GM19463 (cell line): ENCODE measurements at regions not wholly inside any gene's neighbourhood (a gene's known extent, or its start where the extent isn't known, plus 50 kb on each side); places are given as distances from the start of the nearest gene placed in this dataset.
"Not testable (repeated sequence)": the region's sequence is repeated elsewhere in the genome, so short reads cannot be mapped to it uniquely, and the experiment has no call there.

Experiments used
- ATAC-seq: cut with Tn5 transposase; IDR thresholded peaks from one replicate; pipeline ENCODE4 v1.9.1; 2021; ENCODE audit warnings: mild to moderate bottlenecking, moderate library complexity; ENCODE audit not compliant: unreplicated experiment

DNA sequence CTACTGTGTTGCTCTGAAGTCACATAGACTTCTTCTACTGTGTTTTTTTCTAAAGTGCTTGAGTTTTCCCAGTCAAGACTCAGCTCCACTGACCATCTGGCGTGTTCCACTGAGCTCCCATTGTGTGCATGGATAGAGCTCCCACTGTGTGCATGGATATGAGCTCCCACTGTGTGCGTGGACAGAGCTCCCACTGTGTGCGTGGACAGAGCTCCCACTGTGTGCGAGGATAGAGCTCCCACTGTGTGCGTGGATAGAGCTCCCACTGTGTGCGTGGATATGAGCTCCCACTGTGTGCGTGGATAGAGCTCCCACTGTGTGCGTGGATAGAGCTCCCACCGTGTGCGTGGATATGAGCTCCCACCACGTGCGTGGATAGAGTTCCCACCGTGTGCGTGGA, 148.3 kb upstream of the ALKAL2 start:
- no peak for ATAC-seq

DNA sequence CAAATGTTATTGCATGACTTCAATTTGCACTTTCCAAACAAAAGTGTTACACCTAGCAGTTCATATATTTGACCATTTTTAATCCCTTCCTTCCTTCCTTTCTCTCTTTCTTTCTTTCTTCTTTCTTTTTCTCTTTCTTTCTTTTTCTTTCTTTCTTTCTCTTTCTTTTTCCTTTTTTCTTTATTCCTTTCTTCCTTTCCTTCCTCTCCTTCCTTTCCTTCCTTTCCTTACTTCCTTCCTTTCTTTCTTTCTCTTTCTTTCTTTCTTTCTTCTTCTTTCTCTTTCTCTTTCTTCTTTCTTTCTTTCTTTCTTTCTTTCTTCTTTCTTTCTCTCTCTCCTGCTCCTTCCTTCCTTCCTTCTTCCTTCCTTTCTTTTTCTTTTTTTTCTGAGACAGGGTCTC, 146.7 kb upstream of the ALKAL2 start:
- no peak for ATAC-seq

DNA sequence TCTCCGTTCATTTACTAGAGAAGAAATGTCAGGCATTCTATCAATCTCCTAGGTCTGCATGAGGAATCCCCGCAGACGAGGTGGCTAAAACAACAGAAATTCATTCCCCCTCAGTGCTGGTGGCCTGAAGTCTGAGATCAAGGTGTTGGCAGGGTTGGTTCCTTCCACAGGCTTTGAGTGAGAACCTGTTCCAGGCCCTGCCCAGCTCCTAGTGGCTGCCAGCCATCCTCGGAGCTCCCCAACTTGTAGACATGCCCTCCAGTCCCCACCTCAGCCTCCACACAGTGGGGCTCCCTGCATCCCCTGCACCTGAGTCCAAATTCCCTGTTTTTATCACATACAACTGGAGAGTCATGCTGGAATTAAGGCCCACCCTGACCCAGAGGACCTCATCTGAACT, 145.3 kb upstream of the ALKAL2 start:
- ATAC-seq, result no peak

DNA sequence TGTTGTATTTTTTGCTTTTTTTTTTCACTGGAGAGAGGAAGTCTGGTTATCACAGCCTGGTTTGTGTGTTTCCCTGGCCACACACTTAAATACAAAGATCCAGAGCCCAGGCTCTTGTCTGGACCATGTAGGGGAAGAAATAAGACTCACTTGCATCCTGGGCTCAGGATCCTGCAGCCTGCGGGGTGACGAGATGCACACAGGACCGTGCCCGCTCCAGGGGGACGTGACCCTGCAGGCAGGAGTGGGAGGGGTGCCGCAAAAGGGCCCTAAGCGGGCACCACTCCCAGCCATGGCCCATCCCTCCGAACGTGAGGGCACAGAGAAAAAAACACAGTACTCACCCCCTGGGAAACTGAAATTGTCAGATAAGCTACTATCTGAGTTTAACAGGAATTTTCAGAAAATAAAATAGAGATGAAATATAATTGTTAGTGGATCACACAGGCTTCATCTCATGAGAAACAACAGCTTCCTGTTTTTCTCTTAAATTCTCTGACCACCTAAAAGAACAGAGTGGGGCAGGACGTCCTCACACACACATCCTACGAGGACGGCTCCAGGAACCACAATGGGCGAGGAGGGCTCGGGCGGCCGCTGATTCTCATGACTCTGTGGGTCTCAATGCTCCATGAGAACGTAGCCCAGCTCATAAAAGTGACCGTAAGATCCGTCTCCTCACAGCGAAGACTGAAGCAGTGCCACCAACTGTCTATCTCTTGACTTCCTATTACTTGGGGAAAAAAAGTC, 142.6 kb upstream of the ALKAL2 start:
- ATAC-seq, result no peak

DNA sequence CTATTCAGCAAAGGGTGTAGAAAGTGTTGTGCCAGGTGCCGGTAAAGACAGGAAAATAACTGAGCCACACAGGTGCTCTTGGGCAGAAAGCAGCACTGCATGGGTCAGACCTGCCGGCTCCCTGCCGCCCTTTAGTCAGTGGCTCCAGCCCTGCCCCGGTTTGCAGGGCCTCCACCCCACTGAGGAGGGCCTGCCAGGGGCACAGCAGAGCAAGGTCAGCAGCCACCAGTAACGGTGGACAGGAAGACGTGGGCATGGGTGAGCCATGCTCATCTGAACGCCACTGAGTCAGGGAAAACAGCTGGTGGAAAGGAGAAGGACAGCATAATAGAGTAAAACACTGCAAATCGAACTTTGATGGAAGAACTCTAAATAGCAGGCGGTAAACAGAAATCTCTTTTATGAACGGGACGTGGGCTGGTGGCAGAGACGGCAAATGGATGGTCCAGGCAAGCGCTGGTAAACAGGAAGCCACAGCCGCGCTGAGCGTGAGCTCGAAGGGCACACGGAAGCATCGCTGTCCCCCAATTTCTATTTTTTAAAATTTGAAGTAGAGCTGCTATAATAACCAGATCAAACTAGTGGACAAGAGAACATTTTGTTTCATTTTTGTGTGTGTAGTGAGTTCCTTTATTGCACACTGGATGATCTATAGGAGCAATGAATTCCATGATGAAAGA, 141.8 kb upstream of the ALKAL2 start:
- no peak for ATAC-seq

DNA sequence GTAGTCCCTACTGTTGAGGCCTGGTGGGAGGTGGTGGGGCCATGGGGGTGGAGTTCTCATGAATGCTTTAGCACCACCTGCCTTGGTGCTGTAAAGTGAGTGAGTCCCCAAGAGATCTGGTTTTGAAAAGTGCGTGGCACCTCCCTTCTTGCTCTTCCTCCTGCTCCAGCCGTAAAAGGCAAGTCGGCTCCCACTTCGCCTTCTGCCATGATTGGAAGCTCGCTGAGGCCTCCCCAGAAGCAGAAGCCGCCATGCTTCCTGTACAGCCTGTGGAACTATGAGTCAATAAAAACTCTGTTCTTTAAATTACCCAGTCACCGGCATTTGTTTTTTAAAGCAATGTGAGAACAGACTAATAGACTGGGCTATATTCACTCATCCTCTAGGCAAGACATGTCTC, 141.3 kb upstream of the ALKAL2 start:
- no peak for ATAC-seq

DNA sequence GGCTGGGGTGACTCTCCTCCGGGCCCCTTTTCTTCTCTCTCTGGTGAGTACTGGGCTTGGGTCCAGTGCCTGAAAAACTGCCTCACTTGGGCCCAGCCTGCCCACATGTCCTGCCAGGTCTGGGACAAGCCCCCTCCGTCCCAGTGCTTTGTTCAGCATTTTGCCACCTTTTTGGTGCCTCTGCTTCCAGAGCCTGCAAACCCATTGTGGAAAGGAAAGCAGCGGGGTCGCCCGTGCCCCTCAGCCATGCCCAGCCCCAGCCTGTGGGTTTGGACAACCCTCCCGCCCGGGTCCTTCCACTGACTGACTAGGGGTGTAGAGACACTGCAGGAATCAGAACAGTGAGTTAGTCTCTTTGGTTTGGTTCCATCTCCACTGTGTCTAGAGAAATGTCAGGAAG, 140.7 kb upstream of the ALKAL2 start:
- no peak for ATAC-seq

DNA sequence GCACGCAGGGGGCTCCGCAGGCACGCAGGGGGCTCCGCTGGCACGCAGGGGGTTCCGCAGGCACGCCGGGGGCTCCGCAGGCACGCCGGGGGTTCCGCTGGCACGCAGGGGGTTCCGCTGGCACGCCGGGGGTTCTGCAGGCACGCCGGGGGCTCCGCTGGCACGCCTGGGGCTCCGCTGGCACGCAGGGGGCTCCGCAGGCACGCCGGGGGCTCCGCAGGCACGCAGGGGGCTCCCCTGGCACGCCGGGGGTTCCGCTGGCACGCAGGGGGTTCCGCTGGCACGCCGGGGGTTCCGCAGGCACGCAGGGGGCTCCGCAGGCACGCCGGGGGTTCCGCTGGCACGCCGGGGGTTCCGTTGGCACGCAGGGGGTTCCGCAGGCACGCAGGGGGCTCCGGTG, 138.8 kb upstream of the ALKAL2 start:
- ATAC-seq, result not testable (repeated sequence)

DNA sequence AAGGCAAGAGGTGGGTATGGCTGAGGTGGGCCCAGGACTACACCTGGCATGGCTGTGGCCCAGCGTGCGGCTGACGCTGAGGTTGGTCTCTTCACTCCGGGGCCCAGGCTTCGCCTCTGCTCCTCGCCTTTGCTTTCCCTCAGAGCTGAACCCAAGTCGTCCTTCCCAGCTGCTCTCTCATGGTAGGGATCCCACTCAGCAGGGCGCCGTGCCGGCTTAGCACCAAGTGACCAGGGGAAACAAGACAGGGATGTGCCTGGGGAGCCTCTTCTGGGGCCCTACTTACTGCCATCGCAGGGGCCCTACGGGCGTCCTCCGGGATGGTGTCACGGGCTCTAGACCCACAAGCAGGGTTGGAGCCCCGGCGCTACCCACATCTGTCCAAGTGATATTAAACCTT, 138.1 kb upstream of the ALKAL2 start:
- no peak for ATAC-seq

DNA sequence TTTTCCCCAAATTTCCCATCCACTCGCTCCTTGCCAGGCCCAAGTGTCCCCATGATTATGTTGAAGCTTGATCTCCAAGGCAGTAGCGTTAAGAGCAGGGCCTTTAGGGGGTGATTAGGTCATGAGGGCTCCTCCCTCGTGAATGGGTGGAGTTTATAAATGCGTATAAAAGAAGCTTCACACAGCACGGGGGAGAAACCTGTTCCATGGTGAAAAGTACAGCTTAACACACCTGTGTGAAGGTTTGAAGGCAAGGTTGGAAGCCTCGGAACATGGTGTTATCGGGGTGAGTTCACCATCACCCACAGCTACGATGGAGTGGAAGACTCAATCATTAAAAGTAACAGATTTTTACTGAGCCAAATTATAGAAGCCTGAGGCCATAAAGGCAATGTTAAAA, 137.4 kb upstream of the ALKAL2 start:
- no peak for ATAC-seq

DNA sequence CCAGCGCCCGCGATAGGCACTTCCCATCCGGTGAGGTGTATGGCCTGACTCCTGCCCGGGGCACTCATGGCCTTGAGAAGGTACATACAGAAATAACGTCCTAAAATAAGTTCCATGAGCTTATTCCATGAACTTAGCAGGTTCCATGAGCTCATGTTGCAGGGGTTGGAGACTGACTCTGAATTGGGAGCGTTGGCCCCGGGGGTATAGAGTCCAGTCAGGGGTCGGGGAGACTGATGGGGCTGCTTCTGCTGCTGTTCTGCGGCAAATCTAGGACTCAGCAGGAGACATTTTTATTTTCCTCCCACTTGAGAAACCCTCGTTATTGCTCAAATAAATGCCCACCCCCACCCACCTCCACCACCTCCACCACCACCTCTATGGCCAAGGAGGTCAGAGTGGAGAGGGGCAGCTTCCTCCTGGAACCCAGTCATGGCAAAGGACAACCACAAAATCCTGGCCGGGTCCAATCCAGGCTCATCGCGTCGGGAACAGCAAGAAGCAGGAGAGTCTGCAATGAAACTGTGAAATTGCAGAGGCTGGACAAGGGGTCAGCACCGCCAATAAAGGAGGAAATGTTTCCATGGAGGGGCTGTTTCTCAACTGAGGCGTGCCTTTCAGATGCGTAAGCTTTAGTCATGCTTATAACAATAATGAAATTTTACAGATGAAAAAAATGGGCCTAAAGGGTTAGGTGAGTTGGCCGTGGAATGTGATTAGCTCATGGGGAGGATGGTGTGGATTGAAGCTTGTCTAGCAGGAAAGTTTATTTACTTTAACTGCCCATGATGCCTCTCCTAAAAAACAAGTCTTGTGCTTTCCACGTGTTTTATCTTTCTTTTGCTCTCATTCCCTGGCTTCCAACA, 136.6 kb upstream of the ALKAL2 start:
- ATAC-seq, result no peak

DNA sequence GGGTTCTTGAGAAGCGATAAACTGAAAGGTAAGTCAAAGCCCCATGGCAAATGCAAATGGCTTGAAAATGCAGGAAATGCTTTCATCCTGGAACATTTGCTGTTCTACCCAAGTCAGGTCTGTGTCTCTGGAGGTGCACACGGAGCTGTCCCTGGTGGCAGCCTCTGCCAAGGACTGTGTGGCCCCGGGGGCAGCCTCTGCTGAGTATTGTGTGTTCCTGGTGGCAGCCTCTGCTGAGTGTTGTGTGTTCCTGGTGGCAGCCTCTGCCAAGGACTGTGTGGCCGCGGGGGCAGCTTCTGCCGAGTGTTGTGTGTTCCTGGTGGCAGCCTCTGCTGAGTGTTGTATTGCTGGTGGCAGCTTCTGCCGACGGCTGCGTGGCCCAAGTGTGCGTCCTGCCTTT, 135.6 kb upstream of the ALKAL2 start:
- no peak for ATAC-seq

DNA sequence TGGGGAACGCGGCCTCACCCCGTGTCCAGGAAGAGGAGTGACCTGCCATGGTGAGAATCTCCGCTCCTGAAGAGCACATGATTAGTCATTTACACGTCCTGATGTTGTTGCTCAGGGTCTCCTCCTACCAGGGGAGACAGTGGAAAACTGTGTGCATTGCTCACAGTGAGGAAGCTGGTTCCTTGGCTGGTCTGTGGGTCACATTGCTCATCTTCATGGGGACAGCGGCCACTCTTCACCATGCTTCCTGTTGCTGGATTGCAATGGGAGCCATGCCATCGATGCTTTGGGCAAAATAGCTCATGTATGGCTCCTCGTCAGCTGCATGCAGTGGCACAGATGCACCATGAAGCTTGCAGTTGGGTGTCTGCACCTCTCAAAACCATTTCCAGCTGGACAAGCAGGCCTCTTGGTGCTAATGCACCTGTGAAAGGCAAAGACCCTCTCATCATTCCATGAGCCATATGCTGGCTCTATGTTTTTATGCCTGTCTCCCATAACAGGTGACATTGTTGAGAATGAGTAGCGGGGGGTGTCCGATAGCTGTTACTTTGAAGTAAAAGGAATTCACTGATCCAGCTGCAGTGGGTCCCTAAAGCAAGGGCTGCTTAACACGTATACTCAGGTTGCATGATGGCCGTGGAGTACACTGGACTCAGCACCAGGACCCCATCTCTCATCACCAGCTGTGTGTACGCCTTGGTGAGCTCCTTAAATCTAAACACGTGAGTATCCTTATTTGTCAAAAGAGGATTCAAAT, 135.0 kb upstream of the ALKAL2 start:
- no peak for ATAC-seq

DNA sequence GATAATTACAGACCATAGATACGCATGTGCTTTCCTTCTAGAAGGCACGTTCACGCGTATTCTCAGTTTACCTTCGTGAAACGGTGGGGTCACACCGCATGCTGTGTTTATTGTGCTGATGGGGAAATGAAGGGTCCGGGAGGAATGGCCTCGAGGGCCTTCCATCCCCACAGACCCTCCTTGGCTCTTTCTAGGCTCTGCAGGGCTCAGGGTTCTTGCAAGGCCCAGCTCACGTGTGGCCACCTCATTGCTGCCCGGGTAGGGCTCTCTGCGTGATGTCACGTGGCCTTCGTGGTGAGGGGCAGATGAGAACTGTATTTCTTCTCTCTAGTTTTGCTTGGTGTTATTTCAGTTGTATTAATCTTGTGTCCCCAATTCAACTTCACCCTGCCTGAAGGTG, 133.5 kb upstream of the ALKAL2 start:
- ATAC-seq, result no peak

DNA sequence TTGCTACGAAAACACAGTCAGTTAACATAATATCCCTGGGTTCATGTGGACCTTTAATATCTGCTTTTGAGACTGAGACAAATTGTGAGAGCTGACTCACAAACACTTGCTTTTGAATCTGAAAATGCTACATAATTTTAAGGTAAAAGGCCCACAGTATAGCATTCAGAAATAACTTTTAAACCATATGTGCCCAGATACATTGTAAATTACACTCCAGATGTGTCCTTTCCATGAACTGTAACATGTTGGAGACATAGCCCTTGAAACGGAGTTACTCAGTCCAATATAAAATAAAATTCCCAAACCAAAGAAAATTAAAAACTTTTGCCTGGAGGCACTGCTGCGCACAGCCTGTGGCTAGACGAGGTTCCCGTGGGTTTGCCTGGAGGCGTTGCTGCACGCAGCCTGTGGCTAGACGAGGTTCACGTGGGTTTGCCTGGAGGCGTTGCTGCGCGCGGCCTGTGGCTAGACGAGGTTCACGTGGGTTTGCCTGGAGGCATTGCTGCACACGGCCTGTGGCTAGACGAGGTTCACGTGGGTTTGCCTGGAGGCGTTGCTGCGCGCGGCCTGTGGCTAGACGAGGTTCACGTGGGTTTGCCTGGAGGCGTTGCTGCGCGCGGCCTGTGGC, 131.9 kb upstream of the ALKAL2 start:
- no peak for ATAC-seq

DNA sequence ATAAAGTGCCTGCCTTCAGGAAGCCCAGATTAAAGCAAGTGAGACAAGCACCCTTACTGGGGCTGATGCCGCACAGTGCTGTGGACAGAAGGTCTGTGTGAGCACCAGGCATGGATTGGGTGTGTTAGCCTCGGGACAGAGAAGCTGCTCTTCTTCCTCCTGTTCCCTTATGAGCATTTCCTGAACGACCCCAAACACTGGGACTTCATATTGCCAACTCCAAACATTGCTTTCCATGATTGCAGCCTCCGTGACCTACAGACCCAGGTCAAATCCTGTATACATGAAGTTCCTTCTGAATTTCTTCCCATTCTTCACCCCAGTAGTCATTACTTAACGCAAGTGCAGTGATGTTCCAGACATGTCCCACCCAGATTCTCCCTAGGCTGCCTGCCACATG, 129.8 kb upstream of the ALKAL2 start:
- ATAC-seq, result no peak

DNA sequence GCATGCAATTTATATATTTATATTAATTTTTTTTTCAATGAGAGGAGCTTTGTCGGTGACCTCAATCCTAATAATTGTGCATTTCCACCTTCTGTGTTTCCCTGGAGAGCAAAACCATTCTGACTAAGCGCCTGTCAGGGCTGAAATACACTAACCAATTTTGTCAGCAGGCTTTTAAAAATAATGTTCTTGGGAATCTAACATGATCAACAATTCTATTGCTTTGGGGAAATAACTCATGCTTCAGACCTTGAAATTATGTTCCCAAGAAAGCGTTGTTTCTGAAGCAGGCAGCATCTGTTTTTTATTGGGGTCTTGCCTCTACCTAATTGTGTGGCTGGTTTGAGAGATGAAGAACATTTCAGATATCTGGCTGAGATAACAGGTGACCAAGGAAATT, 129.1 kb upstream of the ALKAL2 start:
- no peak for ATAC-seq

DNA sequence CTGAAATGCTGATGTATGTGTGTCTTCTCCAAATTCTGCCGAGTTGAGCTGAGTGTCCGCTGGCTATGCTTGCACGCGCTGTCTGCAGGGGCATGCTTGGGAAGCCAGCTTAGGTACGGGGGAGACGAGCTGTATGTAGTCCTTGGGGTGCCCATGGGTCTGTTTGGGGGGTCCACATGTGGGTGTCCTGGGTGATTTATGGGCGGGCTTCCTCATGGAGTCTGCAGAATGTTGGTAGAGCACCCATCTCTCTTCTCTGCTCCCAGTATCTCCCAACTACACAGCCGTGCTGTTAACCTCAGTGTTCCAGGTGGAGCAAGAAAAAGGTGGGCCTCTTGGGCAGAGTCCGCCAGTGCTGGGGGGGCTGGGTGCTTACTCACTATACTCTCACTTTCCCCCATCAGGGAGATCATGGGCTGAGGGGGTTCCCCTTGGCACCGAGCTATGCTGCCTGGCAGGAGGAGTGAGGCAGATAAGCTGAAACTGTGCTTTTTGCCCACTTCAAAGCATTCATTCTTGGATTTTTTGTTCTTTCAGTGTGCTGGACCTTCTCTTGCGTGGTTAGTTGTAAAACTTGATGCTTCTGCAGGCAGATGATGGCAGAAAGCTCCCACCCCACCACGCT, 128.2 kb upstream of the ALKAL2 start:
- ATAC-seq, result no peak

DNA sequence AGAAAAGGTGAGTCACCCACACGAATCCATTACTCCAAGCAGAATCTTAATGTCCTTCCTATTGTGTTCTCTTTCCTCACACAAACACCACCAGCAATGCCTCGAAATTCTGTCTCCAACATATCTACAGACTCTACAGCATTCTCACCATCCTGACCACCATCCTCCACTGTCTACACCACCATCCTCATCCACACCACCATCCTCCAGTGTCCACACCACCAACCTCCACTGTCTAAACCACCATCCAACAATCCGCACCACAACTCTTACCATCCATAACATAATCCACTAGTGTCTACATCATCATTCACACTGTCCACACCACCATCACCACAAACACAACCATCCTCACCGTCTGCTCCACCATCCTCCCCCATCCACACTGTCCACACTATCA, 121.6 kb upstream of the ALKAL2 start:
- no peak for ATAC-seq

DNA sequence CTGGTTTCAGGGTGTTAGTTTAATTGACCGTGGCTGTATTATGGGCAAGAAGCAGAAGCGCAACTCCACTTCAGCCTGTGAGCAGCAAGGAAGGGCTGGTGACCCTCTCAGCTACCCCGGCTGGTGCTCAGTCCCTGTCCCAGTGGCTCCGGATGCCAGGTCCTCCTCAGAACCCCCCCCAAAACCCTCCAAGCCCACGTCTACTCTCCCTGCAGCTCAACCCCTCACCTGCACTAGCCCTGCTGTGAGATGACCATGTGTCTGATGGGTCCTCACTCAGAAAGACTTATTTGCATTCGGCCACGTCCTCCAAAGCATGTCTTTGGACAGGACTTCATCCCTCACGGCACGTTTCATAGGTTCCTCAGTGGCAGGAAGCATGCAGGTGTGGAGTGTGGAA, 119.7 kb upstream of the ALKAL2 start:
- no peak for ATAC-seq
